HL-60 (cell line): ENCODE measurements at regions not wholly inside any gene's neighbourhood (a gene's known extent, or its start where the extent isn't known, plus 50 kb on each side); places are given as distances from the start of the nearest gene placed in this dataset.
"Not testable (repeated sequence)": the region's sequence is repeated elsewhere in the genome, so short reads cannot be mapped to it uniquely, and the experiment has no call there.

ENCODE experiments used
- GABPA ChIP-seq: IDR thresholded peaks from 2 replicates; pipeline ENCODE4 v1.6.1; 2012; ENCODE audit warnings: low read depth
- POLR2AphosphoS5 ChIP-seq: IDR thresholded peaks from 2 replicates; pipeline ENCODE4 v1.6.1; 2012; ENCODE audit warnings: low read depth
- SPI1 ChIP-seq: IDR thresholded peaks from 2 replicates; pipeline ENCODE4 v1.6.1; 2012; ENCODE audit warnings: low read depth, mild to moderate bottlenecking, borderline replicate concordance
- TF ChIP-seq, protein P1 (sequence below): IDR thresholded peaks from one replicate; pipeline ENCODE4 v1.5.1; 2011; ENCODE audit warnings: low read length, control low read depth, inconsistent platforms; ENCODE audit not compliant: insufficient read depth
- TF ChIP-seq, protein P2 (sequence below): IDR thresholded peaks from 2 replicates; pipeline ENCODE4 v1.6.1; 2012; ENCODE audit warnings: low read depth; ENCODE audit not compliant: insufficient replicate concordance

DNA sequence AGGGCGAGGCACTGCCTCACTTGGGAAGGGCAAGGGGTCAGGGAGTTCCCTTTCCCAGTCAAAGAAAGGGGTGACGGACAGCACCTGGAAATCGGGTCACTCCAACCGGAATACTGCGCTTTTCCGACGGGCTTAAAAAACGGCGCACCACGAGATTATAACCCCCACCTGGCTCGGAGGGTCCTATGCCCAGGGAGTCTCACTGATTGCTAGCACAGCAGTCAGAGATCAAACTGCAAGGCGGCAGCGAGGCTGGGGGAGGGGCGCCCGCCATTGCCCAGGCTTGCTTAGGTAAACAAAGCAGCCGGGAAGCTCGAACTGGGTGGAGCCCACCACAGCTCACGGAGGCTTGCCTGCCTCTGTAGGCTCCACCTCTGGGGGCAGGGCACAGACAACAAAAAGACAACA lies 366.5 kb downstream of the NR4A2 start:
- TF ChIP-seq, protein P1, sequence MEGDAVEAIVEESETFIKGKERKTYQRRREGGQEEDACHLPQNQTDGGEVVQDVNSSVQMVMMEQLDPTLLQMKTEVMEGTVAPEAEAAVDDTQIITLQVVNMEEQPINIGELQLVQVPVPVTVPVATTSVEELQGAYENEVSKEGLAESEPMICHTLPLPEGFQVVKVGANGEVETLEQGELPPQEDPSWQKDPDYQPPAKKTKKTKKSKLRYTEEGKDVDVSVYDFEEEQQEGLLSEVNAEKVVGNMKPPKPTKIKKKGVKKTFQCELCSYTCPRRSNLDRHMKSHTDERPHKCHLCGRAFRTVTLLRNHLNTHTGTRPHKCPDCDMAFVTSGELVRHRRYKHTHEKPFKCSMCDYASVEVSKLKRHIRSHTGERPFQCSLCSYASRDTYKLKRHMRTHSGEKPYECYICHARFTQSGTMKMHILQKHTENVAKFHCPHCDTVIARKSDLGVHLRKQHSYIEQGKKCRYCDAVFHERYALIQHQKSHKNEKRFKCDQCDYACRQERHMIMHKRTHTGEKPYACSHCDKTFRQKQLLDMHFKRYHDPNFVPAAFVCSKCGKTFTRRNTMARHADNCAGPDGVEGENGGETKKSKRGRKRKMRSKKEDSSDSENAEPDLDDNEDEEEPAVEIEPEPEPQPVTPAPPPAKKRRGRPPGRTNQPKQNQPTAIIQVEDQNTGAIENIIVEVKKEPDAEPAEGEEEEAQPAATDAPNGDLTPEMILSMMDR, result not testable (repeated sequence)
- TF ChIP-seq POLR2AphosphoS5, GABPA, SPI1: not testable (repeated sequence)
- TF ChIP-seq, protein P2, sequence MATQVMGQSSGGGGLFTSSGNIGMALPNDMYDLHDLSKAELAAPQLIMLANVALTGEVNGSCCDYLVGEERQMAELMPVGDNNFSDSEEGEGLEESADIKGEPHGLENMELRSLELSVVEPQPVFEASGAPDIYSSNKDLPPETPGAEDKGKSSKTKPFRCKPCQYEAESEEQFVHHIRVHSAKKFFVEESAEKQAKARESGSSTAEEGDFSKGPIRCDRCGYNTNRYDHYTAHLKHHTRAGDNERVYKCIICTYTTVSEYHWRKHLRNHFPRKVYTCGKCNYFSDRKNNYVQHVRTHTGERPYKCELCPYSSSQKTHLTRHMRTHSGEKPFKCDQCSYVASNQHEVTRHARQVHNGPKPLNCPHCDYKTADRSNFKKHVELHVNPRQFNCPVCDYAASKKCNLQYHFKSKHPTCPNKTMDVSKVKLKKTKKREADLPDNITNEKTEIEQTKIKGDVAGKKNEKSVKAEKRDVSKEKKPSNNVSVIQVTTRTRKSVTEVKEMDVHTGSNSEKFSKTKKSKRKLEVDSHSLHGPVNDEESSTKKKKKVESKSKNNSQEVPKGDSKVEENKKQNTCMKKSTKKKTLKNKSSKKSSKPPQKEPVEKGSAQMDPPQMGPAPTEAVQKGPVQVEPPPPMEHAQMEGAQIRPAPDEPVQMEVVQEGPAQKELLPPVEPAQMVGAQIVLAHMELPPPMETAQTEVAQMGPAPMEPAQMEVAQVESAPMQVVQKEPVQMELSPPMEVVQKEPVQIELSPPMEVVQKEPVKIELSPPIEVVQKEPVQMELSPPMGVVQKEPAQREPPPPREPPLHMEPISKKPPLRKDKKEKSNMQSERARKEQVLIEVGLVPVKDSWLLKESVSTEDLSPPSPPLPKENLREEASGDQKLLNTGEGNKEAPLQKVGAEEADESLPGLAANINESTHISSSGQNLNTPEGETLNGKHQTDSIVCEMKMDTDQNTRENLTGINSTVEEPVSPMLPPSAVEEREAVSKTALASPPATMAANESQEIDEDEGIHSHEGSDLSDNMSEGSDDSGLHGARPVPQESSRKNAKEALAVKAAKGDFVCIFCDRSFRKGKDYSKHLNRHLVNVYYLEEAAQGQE, result not testable (repeated sequence)
